Activated CD4-positive, alpha-beta T cell treated with anti-CD3 and anti-CD28 coated beads, Interleukin-2, amount 10 ng/mL, durations not matched to agents 7 days and 5 days (primary cell): ENCODE measurements at regions not wholly inside any gene's neighbourhood (a gene's known extent, or its start where the extent isn't known, plus 50 kb on each side); places are given as distances from the start of the nearest gene placed in this dataset.

Experiments used
- CTCF ChIA-PET: fragments of 350-600 bp; sonication (Branson Sonifier 250); formaldehyde crosslinking; loops from one replicate; lab custom pipeline; 2021; ENCODE audit warnings: antibody characterized with exemption; lab: Charles Lee
- POLR2A ChIA-PET: fragments of 350-600 bp; sonication (Branson Sonifier 250); formaldehyde crosslinking; loops from one replicate; lab custom pipeline; 2021; ENCODE audit warnings: antibody characterized with exemption; lab: Charles Lee
- DNase-seq: peaks from one replicate; pipeline ENCODE4 v3.0.0-alpha.2; 2020
- H3K27ac Mint-ChIP-seq: one replicate; pipeline ENCODE4 v1.8.0; 2021; ENCODE audit warnings: mild to moderate bottlenecking, moderate library complexity, mixed read lengths
- H3K27me3 Mint-ChIP-seq: one replicate; pipeline ENCODE4 v1.8.0; 2021; ENCODE audit warnings: mixed read lengths
- H3K36me3 Mint-ChIP-seq: one replicate; pipeline ENCODE4 v1.8.0; 2021; ENCODE audit warnings: low read depth, mixed read lengths
- H3K4me1 Mint-ChIP-seq: one replicate; pipeline ENCODE4 v1.8.0; 2021; ENCODE audit warnings: mixed read lengths
- H3K4me3 Mint-ChIP-seq: one replicate; pipeline ENCODE4 v1.8.0; 2021; ENCODE audit warnings: mild to moderate bottlenecking, moderate library complexity, mixed read lengths
- H3K9me3 Mint-ChIP-seq: one replicate; pipeline ENCODE4 v1.8.0; 2021; ENCODE audit warnings: mixed read lengths

- no peaks in the 10 kb centered on the region for H3K27me3 Mint-ChIP-seq
- no peak overlapping the region for H3K4me3 Mint-ChIP-seq
- H3K27ac Mint-ChIP-seq, result no peak overlapping the region
- no peaks in the 10 kb centered on the region for H3K4me1 Mint-ChIP-seq
- no peak for DNase-seq
- H3K36me3 Mint-ChIP-seq, result no peaks in the 10 kb centered on the region
- peaks cover 3% of the 10 kb centered on the region for H3K9me3 Mint-ChIP-seq
- POLR2A ChIA-PET, result no interaction called here
- CTCF ChIA-PET, result no interaction called here
Measured at GRCh38 chr6:62400521-62401259, 114.7 kb upstream of the KHDRBS2 start.

- Mint-ChIP-seq H3K27me3 (no peaks in the 10 kb centered on the region), H3K27ac (no peak overlapping the region), H3K36me3 (no peaks in the 10 kb centered on the region), H3K4me3 (no peak overlapping the region), H3K9me3 (peaks cover 11% of the 10 kb centered on the region), H3K4me1 (no peaks in the 10 kb centered on the region)
- CTCF ChIA-PET, result no interaction called here
- POLR2A ChIA-PET, result no interaction called here
- DNase-seq, result no peak
Measured at GRCh38 chr6:62393608-62394007, 107.6 kb upstream of the KHDRBS2 start.

- H3K27me3 Mint-ChIP-seq, result no peaks in the 10 kb centered on the region
- no peak overlapping the region for H3K27ac Mint-ChIP-seq
- H3K36me3 Mint-ChIP-seq, result no peaks in the 10 kb centered on the region
- CTCF ChIA-PET, result interaction anchor here (0.6 kb wide), 1 partner anchor 87 kb away, joined by 3 read pairs; no protein-coding TSS in a partner anchor
- no peaks in the 10 kb centered on the region for H3K4me1 Mint-ChIP-seq
- POLR2A ChIA-PET, result no interaction called here
- DNase-seq, result no peak
- peaks cover 10% of the 10 kb centered on the region for H3K9me3 Mint-ChIP-seq
- H3K4me3 Mint-ChIP-seq, result no peak overlapping the region
Measured at GRCh38 chr6:62392291-62392690, 106.3 kb upstream of the KHDRBS2 start.

- POLR2A ChIA-PET, result no interaction called here
- H3K9me3 Mint-ChIP-seq, result peaks cover 8% of the 10 kb centered on the region
Measured at GRCh38 chr6:62391358-62391757, 105.3 kb upstream of the KHDRBS2 start.

GRCh38 chr6:62390401-62390800 lies 104.4 kb upstream of the KHDRBS2 start:
- Mint-ChIP-seq H3K27ac (no peak overlapping the region), H3K9me3 (peaks cover 8% of the 10 kb centered on the region), H3K27me3 (no peaks in the 10 kb centered on the region), H3K36me3 (no peaks in the 10 kb centered on the region), H3K4me1 (no peaks in the 10 kb centered on the region), H3K4me3 (no peak overlapping the region)
- CTCF ChIA-PET, result no interaction called here
- POLR2A ChIA-PET, result no interaction called here
- DNase-seq, result no peak

More at GRCh38 chr6:62391358-62391757, 105.3 kb upstream of the KHDRBS2 start:
- H3K4me1 Mint-ChIP-seq, result no peaks in the 10 kb centered on the region
- CTCF ChIA-PET, result interaction anchor here (0.6 kb wide), 1 partner anchor 86 kb away, joined by 3 read pairs; no protein-coding TSS in a partner anchor
- H3K36me3 Mint-ChIP-seq, result no peaks in the 10 kb centered on the region
- no peak overlapping the region for H3K27ac Mint-ChIP-seq
- H3K27me3 Mint-ChIP-seq, result no peaks in the 10 kb centered on the region
- H3K4me3 Mint-ChIP-seq, result no peak overlapping the region
- no peak for DNase-seq

GRCh38 chr6:62371453-62372210 lies 85.6 kb upstream of the KHDRBS2 start:
- peaks cover 2% of the 10 kb centered on the region for H3K9me3 Mint-ChIP-seq
- H3K27ac Mint-ChIP-seq, result no peak overlapping the region
- CTCF ChIA-PET, result no interaction called here
- no peak overlapping the region for H3K4me3 Mint-ChIP-seq
- no peaks in the 10 kb centered on the region for H3K36me3 Mint-ChIP-seq
- no peaks in the 10 kb centered on the region for H3K27me3 Mint-ChIP-seq
- H3K4me1 Mint-ChIP-seq, result no peaks in the 10 kb centered on the region
- DNase-seq, result no peak
- POLR2A ChIA-PET, result no interaction called here

- ChIA-PET CTCF (no interaction called here), POLR2A (no interaction called here)
- H3K4me3 Mint-ChIP-seq, result no peak overlapping the region
- no peaks in the 10 kb centered on the region for H3K27me3 Mint-ChIP-seq
- H3K36me3 Mint-ChIP-seq, result no peaks in the 10 kb centered on the region
- no peak overlapping the region for H3K27ac Mint-ChIP-seq
- DNase-seq, result no peak
- H3K9me3 Mint-ChIP-seq, result no peaks in the 10 kb centered on the region
- no peaks in the 10 kb centered on the region for H3K4me1 Mint-ChIP-seq
Measured at GRCh38 chr6:62367601-62368000, 81.6 kb upstream of the KHDRBS2 start.

- Mint-ChIP-seq H3K9me3 (no peaks in the 10 kb centered on the region), H3K27ac (no peak overlapping the region), H3K4me3 (no peak overlapping the region), H3K4me1 (no peaks in the 10 kb centered on the region), H3K27me3 (no peaks in the 10 kb centered on the region), H3K36me3 (no peaks in the 10 kb centered on the region)
- DNase-seq, result no peak
- ChIA-PET POLR2A (no interaction called here), CTCF (no interaction called here)
Measured at GRCh38 chr6:62362097-62362496, 76.1 kb upstream of the KHDRBS2 start.

GRCh38 chr6:62357835-62358234 lies 71.8 kb upstream of the KHDRBS2 start:
- no peak overlapping the region for H3K4me3 Mint-ChIP-seq
- H3K36me3 Mint-ChIP-seq, result no peaks in the 10 kb centered on the region
- no peak for DNase-seq
- no peak overlapping the region for H3K27ac Mint-ChIP-seq
- ChIA-PET POLR2A (no interaction called here), CTCF (no interaction called here)
- H3K4me1 Mint-ChIP-seq, result no peaks in the 10 kb centered on the region
- no peaks in the 10 kb centered on the region for H3K9me3 Mint-ChIP-seq
- no peaks in the 10 kb centered on the region for H3K27me3 Mint-ChIP-seq

- H3K27me3 Mint-ChIP-seq, result no peaks in the 10 kb centered on the region
- H3K4me1 Mint-ChIP-seq, result no peaks in the 10 kb centered on the region
- no peaks in the 10 kb centered on the region for H3K9me3 Mint-ChIP-seq
- H3K27ac Mint-ChIP-seq, result no peak overlapping the region
- H3K36me3 Mint-ChIP-seq, result no peaks in the 10 kb centered on the region
- no peak for DNase-seq
- CTCF ChIA-PET, result no interaction called here
- no peak overlapping the region for H3K4me3 Mint-ChIP-seq
- POLR2A ChIA-PET, result no interaction called here
Measured at GRCh38 chr6:62354261-62354660, 68.2 kb upstream of the KHDRBS2 start.

- Mint-ChIP-seq H3K27ac (no peak overlapping the region), H3K36me3 (no peaks in the 10 kb centered on the region), H3K27me3 (no peaks in the 10 kb centered on the region), H3K9me3 (peaks cover 4% of the 10 kb centered on the region), H3K4me1 (no peaks in the 10 kb centered on the region), H3K4me3 (no peak overlapping the region)
- ChIA-PET CTCF (no interaction called here), POLR2A (no interaction called here)
- DNase-seq, result no peak
Measured at GRCh38 chr6:62345962-62346689, 60.1 kb upstream of the KHDRBS2 start.

- Mint-ChIP-seq H3K27ac (no peak overlapping the region), H3K27me3 (no peaks in the 10 kb centered on the region), H3K4me1 (no peaks in the 10 kb centered on the region), H3K9me3 (peaks cover 4% of the 10 kb centered on the region), H3K36me3 (no peaks in the 10 kb centered on the region), H3K4me3 (no peak overlapping the region)
- ChIA-PET CTCF (no interaction called here), POLR2A (no interaction called here)
- DNase-seq, result no peak
Measured at GRCh38 chr6:62345446-62345845, 59.4 kb upstream of the KHDRBS2 start.

- DNase-seq, result no peak
- ChIA-PET POLR2A (no interaction called here), CTCF (no interaction called here)
- Mint-ChIP-seq H3K9me3 (peaks cover 4% of the 10 kb centered on the region), H3K27ac (no peak overlapping the region), H3K4me1 (no peaks in the 10 kb centered on the region), H3K27me3 (no peaks in the 10 kb centered on the region), H3K36me3 (no peaks in the 10 kb centered on the region), H3K4me3 (no peak overlapping the region)
Measured at GRCh38 chr6:62344850-62345249, 58.8 kb upstream of the KHDRBS2 start.
